ENCODE measurements at regions not wholly inside any gene's neighbourhood (a gene's known extent, or its start where the extent isn't known, plus 50 kb on each side); places are given as distances from the start of the nearest gene placed in this dataset.

- TF ChIP-seq AR (CRISPR knock-in tag; IDR thresholded peaks at IDR 0.05) (no peak), CDX4 (CRISPR knock-in tag; IDR thresholded peaks at IDR 0.05; ENCODE audit: borderline replicate concordance) (no peak), TCF7 (CRISPR knock-in tag; IDR thresholded peaks at IDR 0.05; ENCODE audit: low read depth) (no peak), SMAD3 (CRISPR knock-in tag; IDR thresholded peaks at IDR 0.05; ENCODE audit: borderline replicate concordance) (no peak), HMGA2 (CRISPR knock-in tag; IDR thresholded peaks at IDR 0.05) (no peak), E2F1 (CRISPR knock-in tag; IDR thresholded peaks at IDR 0.05) (no peak), CTCF (IDR thresholded peaks at IDR 0.05) (no peak), ELF4 (CRISPR knock-in tag; IDR thresholded peaks at IDR 0.05; ENCODE audit: low read depth) (no peak), NFE2L1 (CRISPR knock-in tag; IDR thresholded peaks at IDR 0.05) (no peak), ZNF396 (CRISPR knock-in tag; IDR thresholded peaks at IDR 0.05; ENCODE audit: borderline replicate concordance) (no peak), IRF1 (CRISPR knock-in tag; IDR thresholded peaks at IDR 0.05) (no peak), RELA (CRISPR knock-in tag; IDR thresholded peaks at IDR 0.05; ENCODE audit: borderline replicate concordance) (no peak)
Observed at GRCh38 chr13:55410398-55411330, 1730.1 kb upstream of the PRR20A start (continued).

- DNase-seq (ENCODE audit: low spot score) (no peak), ATAC-seq (no peak)
- H3K4me1 Mint-ChIP-seq, result peaks cover 4% of the 10 kb centered on the region
- CTCF ChIA-PET, result no interaction called here
- H3K4me3 Mint-ChIP-seq, result no peak overlapping the region
- H3K27me3 Mint-ChIP-seq (ENCODE audit: low read depth), result no peaks in the 10 kb centered on the region
- POLR2A ChIA-PET, result no interaction called here
- H3K27ac Mint-ChIP-seq, result no peak overlapping the region
- 0 out of 2 replicates have a peak, but pooled peaks cover 3% of the 10 kb centered on the region for H3K9me3 Mint-ChIP-seq
- no peaks in the 10 kb centered on the region for H3K36me3 Mint-ChIP-seq
- no peak for TF ChIP-seq SP1 (CRISPR knock-in tag; conservative IDR thresholded peaks at IDR 0.05)
- TF ChIP-seq STAT6 (CRISPR knock-in tag; conservative IDR thresholded peaks at IDR 0.05; ENCODE audit: low read depth), result no peak
- TF ChIP-seq ZNF416 (CRISPR knock-in tag; IDR thresholded peaks at IDR 0.05), result no peak
- no peak for TF ChIP-seq MAX (CRISPR knock-in tag; IDR thresholded peaks at IDR 0.05)
- TF ChIP-seq GRHL2 (CRISPR knock-in tag; IDR thresholded peaks at IDR 0.05; ENCODE audit: insufficient replicate concordance, severe bottlenecking), result no peak
- TF ChIP-seq ZNF232 (CRISPR knock-in tag; IDR thresholded peaks at IDR 0.05), result no peak
- no peak for TF ChIP-seq TEAD4 (CRISPR knock-in tag; IDR thresholded peaks at IDR 0.05)
- no peak for TF ChIP-seq ZSCAN18 (CRISPR knock-in tag; IDR thresholded peaks at IDR 0.05)
- TF ChIP-seq RORB (CRISPR knock-in tag; IDR thresholded peaks at IDR 0.05), result no peak
- TF ChIP-seq ZNF317 (CRISPR knock-in tag; IDR thresholded peaks at IDR 0.05; ENCODE audit: borderline replicate concordance, low read depth), result no peak
Observed at GRCh38 chr13:55418095-55418494, 1722.6 kb upstream of the PRR20A start.
